ENCODE measurements at regions not wholly inside any gene's neighbourhood (a gene's known extent, or its start where the extent isn't known, plus 50 kb on each side); places are given as distances from the start of the nearest gene placed in this dataset.

- no peak for TF ChIP-seq CTCF (IDR thresholded peaks at IDR 0.05; ENCODE audit: unreplicated experiment)
- Mint-ChIP-seq H3K4me3 (ENCODE audit: low read depth) (no peak overlapping the region), H3K27me3 (no peaks in the 10 kb centered on the region), H3K36me3 (ENCODE audit: insufficient read depth) (no peaks in the 10 kb centered on the region), H3K9me3 (ENCODE audit: low read depth) (no peaks in the 10 kb centered on the region), H3K4me1 (ENCODE audit: low read depth) (peaks cover 13% of the 10 kb centered on the region), H3K27ac (no peak overlapping the region)
- DNase-seq (ENCODE audit: low spot score, unreplicated experiment) = no peak
Observed at GRCh38 chr3:64318668-64319271, 93.5 kb upstream of the PRICKLE2 start.

GRCh38 chr3:64318001-64318400, 92.7 kb upstream of the PRICKLE2 start:
- Mint-ChIP-seq H3K9me3 (ENCODE audit: low read depth) (no peaks in the 10 kb centered on the region), H3K27me3 (no peaks in the 10 kb centered on the region), H3K27ac (no peak overlapping the region), H3K4me1 (ENCODE audit: low read depth) (peaks cover 13% of the 10 kb centered on the region), H3K36me3 (ENCODE audit: insufficient read depth) (no peaks in the 10 kb centered on the region), H3K4me3 (ENCODE audit: low read depth) (no peak overlapping the region)
- DNase-seq (ENCODE audit: low spot score, unreplicated experiment) = no peak
- no peak for TF ChIP-seq CTCF (IDR thresholded peaks at IDR 0.05; ENCODE audit: unreplicated experiment)

- DNase-seq (ENCODE audit: low spot score, unreplicated experiment) = no peak
- Mint-ChIP-seq H3K9me3 (ENCODE audit: low read depth) (peaks cover 5% of the 10 kb centered on the region), H3K27me3 (no peaks in the 10 kb centered on the region), H3K4me1 (ENCODE audit: low read depth) (peaks cover 11% of the 10 kb centered on the region), H3K4me3 (ENCODE audit: low read depth) (no peak overlapping the region), H3K27ac (no peak overlapping the region), H3K36me3 (ENCODE audit: insufficient read depth) (peaks cover 3% of the 10 kb centered on the region)
- TF ChIP-seq CTCF (IDR thresholded peaks at IDR 0.05; ENCODE audit: unreplicated experiment) = no peak
Observed at GRCh38 chr3:64316971-64317370, 91.7 kb upstream of the PRICKLE2 start.

GRCh38 chr3:64311424-64312061, 86.3 kb upstream of the PRICKLE2 start:
- H3K9me3 Mint-ChIP-seq (ENCODE audit: low read depth) = peaks cover 5% of the 10 kb centered on the region
- peaks cover 1% of the 10 kb centered on the region for H3K4me1 Mint-ChIP-seq (ENCODE audit: low read depth)
- H3K27me3 Mint-ChIP-seq = no peaks in the 10 kb centered on the region
- H3K36me3 Mint-ChIP-seq (ENCODE audit: insufficient read depth) = peaks cover 3% of the 10 kb centered on the region
- H3K27ac Mint-ChIP-seq = no peak overlapping the region
- no peak for DNase-seq (ENCODE audit: low spot score, unreplicated experiment)
- H3K4me3 Mint-ChIP-seq (ENCODE audit: low read depth) = no peak overlapping the region
- no peak for TF ChIP-seq CTCF (IDR thresholded peaks at IDR 0.05; ENCODE audit: unreplicated experiment)

GRCh38 chr3:64308931-64309330, 83.7 kb upstream of the PRICKLE2 start:
- TF ChIP-seq CTCF (IDR thresholded peaks at IDR 0.05; ENCODE audit: unreplicated experiment) = no peak
- no peaks in the 10 kb centered on the region for H3K27me3 Mint-ChIP-seq
- H3K9me3 Mint-ChIP-seq (ENCODE audit: low read depth) = peaks cover 5% of the 10 kb centered on the region
- no peak overlapping the region for H3K27ac Mint-ChIP-seq
- H3K4me1 Mint-ChIP-seq (ENCODE audit: low read depth) = peaks cover 1% of the 10 kb centered on the region
- no peak overlapping the region for H3K4me3 Mint-ChIP-seq (ENCODE audit: low read depth)
- H3K36me3 Mint-ChIP-seq (ENCODE audit: insufficient read depth) = peaks cover 3% of the 10 kb centered on the region
- no peak for DNase-seq (ENCODE audit: low spot score, unreplicated experiment)

Measured in progenitor cell of endocrine pancreas (in vitro differentiated cells).